ENCODE measurements at regions not wholly inside any gene's neighbourhood (a gene's known extent, or its start where the extent isn't known, plus 50 kb on each side); places are given as distances from the start of the nearest gene placed in this dataset.
A peak's percentile ranks its signal among the peaks of the same experiment; 100 is the strongest.

- Histone ChIP-seq H3K36me3 (ENCODE audit: control insufficient read depth, insufficient read depth, low read length) (no peaks in the 10 kb centered on the region), H3K14ac (replicated peaks; ENCODE audit: low read depth, low read length) (no peak overlapping the region), H3K23ac (ENCODE audit: low read depth, low read length) (no peak overlapping the region), H3K27me3 (ENCODE audit: control insufficient read depth, insufficient read depth, low read length) (no peaks in the 10 kb centered on the region), H3K9me1 (ENCODE audit: insufficient read depth, low read length) (peaks cover 10% of the 10 kb centered on the region; the same call in 1 of the 2 replicates), H3K18ac (ENCODE audit: low read depth, low read length) (peak overlapping the region; percentile 27; the same call in 1 of the 2 replicates), H2AFZ (replicated peaks; ENCODE audit: low read length, poor library complexity) (peak overlapping the region; percentile 75), H4K20me1 (ENCODE audit: insufficient read depth, low read length) (no peaks in the 10 kb centered on the region; the same call in 1 of the 2 replicates), H3K79me1 (ENCODE audit: low read depth in 1 of 2, low read length in 2 of 2) (no peaks in the 10 kb centered on the region), H2BK120ac (ENCODE audit: low read depth, low read length) (peak overlapping the region; percentile 40), H2AK9ac (replicated peaks; ENCODE audit: low read depth, low read length, poor library complexity) (peak overlapping the region; percentile 78), H3K4me3 (ENCODE audit: insufficient read depth, low read depth, low read length) (no peak overlapping the region), H3K27ac (ENCODE audit: insufficient read depth, low read length) (no peak overlapping the region), H2AK5ac (ENCODE audit: low read depth, low read length) (no peak overlapping the region), H3K9ac (ENCODE audit: low read depth, low read length) (no peak overlapping the region), H4K91ac (ENCODE audit: insufficient read depth, low read depth, low read length) (peak overlapping the region; percentile 32; the same call in 1 of the 2 replicates), H2BK20ac (ENCODE audit: low read depth, low read length) (no peak overlapping the region), H3K4me1 (ENCODE audit: control insufficient read depth, insufficient read depth, low read length) (peaks cover 15% of the 10 kb centered on the region; the same call in 1 of the 2 replicates), H3K56ac (ENCODE audit: extremely low read depth, insufficient read depth, low read length) (peak overlapping the region; percentile 4; the same call in 1 of the 2 replicates), H4K8ac (ENCODE audit: low read depth in 2 of 2, low read length in 2 of 2) (peak overlapping the region in 1 of 2 experiments; percentile 55; a peak in 1 of 4 replicates), H3K4me2 (ENCODE audit: low read depth, low read length) (no peak overlapping the region; the same call in 1 of the 2 replicates), H2BK15ac (ENCODE audit: low read depth, low read length) (no peak overlapping the region), H4K5ac (ENCODE audit: low read depth, low read length) (0 out of 2 replicates have a peak overlapping the region, but pooled peaks have one; percentile 43), H2BK5ac (ENCODE audit: low read depth, low read length, poor library complexity, severe bottlenecking) (no peak overlapping the region), H3K4ac (ENCODE audit: low read depth, low read length) (no peak overlapping the region; the same call in 1 of the 2 replicates), H3K9me3 (ENCODE audit: control insufficient read depth, insufficient read depth, low read length) (peaks cover 16% of the 10 kb centered on the region)
- no CpG with 5 or more reads among the region's 17 CpGs for WGBS, 2 experiments (ENCODE audit: extremely low coverage in 2 of 2, insufficient read length in 1 of 2)
- ATAC-seq (ENCODE audit: low read depth) = no peak
- in situ Hi-C loops (cut with MboI; ENCODE audit: low sequenced_read_pairs) (no loop called here), intact Hi-C loops (cut with micrococcal nuclease) (no loop called here), dilution Hi-C loops (cut with HindIII; ENCODE audit: low sequenced_read_pairs, unreplicated experiment) (no loop called here)
- BruUV-seq (replicated peaks) = no TSS peak
- no peak for DNase-seq
- POLR2A ChIA-PET (ENCODE audit: unreplicated experiment) = no interaction called here
- CTCF ChIA-PET = no interaction called here
- TF ChIP-seq RCOR1 (IDR thresholded peaks at IDR 0.05; ENCODE audit: insufficient replicate concordance, low read length) = no peak
- no peak for TF ChIP-seq RAD21 (IDR thresholded peaks at IDR 0.05; ENCODE audit: low read length)
- no peak for TF ChIP-seq MXI1 (IDR thresholded peaks at IDR 0.05; ENCODE audit: borderline replicate concordance, low read depth, low read length)
- TF ChIP-seq MAZ (IDR thresholded peaks at IDR 0.05; ENCODE audit: borderline replicate concordance, low read depth, low read length) = no peak
- TF ChIP-seq NFE2L2 (IDR thresholded peaks at IDR 0.05; ENCODE audit: low read depth, low read length) = no peak
- no peak for TF ChIP-seq CTCF (conservative IDR thresholded peaks at IDR 0.05; ENCODE audit: low read depth, low read length)
- no peak for TF ChIP-seq FOS (IDR thresholded peaks at IDR 0.05; ENCODE audit: low read depth, low read length)
- TF ChIP-seq RFX5 (IDR thresholded peaks at IDR 0.05; ENCODE audit: low read depth, low read length) = no peak
- no peak for TF ChIP-seq SMC3 (IDR thresholded peaks at IDR 0.05; ENCODE audit: low read depth, low read length)
- TF ChIP-seq MAFK (IDR thresholded peaks at IDR 0.05; ENCODE audit: low read depth, low read length) = no peak
- no peak for TF ChIP-seq USF2 (IDR thresholded peaks at IDR 0.05; ENCODE audit: low read depth, low read length)
- no peak for TF ChIP-seq ELK1 (IDR thresholded peaks at IDR 0.05; ENCODE audit: borderline replicate concordance, low read depth, low read length)
- TF ChIP-seq CEBPB (IDR thresholded peaks at IDR 0.05; ENCODE audit: low read depth, low read length) = no peak
- no peak for TF ChIP-seq POLR2A (IDR thresholded peaks at IDR 0.05; ENCODE audit: low read depth, low read length)
- no peak for TF ChIP-seq CHD1 (IDR thresholded peaks at IDR 0.05; ENCODE audit: low read depth, low read length)
- TF ChIP-seq BHLHE40 (IDR thresholded peaks at IDR 0.05; ENCODE audit: low read depth, low read length) = no peak
Measured at GRCh38 chr10:124155781-124156435, 62.5 kb upstream of the CHST15 start.
